Stomach (tissue), 4 donors: ENCODE measurements at regions not wholly inside any gene's neighbourhood (a gene's known extent, or its start where the extent isn't known, plus 50 kb on each side); places are given as distances from the start of the nearest gene placed in this dataset.

Experiments used
- EP300 ChIP-seq: sonication (generic); formaldehyde crosslinking; IDR thresholded peaks from one replicate; pipeline ENCODE4 v1.6.1; 2017; ENCODE audit warnings: antibody characterized with exemption
- POLR2A ChIP-seq, 4 donors: fragments of 450-650 bp; IDR thresholded peaks; one replicate each; pipeline ENCODE4 v1.6.1; 2016; ENCODE audit warnings: antibody characterized with exemption in 4 of 4, control low read depth in 2 of 4, mild to moderate bottlenecking in 1 of 4, moderate library complexity in 1 of 4
- POLR2AphosphoS5 ChIP-seq, 3 donors: sonication (generic); formaldehyde crosslinking; IDR thresholded peaks; one replicate each; pipeline ENCODE4 v1.6.1; 2016; ENCODE audit warnings: antibody characterized with exemption in 3 of 3
- TF ChIP-seq, protein P1 (sequence below), 7 experiments: fragments of 450-650 bp in 4 of 7; fragments of 200-600 bp in 3 of 7; sonication (generic) in 3 of 7; IDR thresholded peaks; one replicate each; pipeline ENCODE4 v1.5.1; 2016 to 2019; ENCODE audit warnings: antibody characterized with exemption in 7 of 7, control low read depth in 2 of 7, mild to moderate bottlenecking in 1 of 7

DNA sequence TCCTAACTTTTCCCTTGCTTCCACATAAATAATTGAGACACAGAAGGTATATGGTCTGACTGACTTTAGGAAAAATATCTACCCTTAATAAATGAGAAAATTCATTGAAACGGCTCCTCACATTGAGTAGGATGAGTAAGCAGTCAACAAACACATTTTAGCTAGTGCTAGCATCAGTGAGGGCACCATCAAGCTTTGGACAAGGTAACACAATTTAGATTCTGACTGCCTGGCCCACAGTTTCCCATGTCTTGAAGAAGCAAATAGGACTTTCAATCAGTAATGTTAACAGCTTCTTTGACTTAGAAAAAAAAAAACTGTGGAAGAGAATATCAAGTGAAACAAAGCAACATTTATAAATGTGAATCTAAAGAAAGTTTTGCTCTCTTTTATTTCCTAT is 70.1 kb upstream of the MBNL1 start:
- TF ChIP-seq, protein P1, sequence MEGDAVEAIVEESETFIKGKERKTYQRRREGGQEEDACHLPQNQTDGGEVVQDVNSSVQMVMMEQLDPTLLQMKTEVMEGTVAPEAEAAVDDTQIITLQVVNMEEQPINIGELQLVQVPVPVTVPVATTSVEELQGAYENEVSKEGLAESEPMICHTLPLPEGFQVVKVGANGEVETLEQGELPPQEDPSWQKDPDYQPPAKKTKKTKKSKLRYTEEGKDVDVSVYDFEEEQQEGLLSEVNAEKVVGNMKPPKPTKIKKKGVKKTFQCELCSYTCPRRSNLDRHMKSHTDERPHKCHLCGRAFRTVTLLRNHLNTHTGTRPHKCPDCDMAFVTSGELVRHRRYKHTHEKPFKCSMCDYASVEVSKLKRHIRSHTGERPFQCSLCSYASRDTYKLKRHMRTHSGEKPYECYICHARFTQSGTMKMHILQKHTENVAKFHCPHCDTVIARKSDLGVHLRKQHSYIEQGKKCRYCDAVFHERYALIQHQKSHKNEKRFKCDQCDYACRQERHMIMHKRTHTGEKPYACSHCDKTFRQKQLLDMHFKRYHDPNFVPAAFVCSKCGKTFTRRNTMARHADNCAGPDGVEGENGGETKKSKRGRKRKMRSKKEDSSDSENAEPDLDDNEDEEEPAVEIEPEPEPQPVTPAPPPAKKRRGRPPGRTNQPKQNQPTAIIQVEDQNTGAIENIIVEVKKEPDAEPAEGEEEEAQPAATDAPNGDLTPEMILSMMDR (IDR thresholded peaks at IDR 0.05), result no peak
- TF ChIP-seq POLR2A (IDR thresholded peaks at IDR 0.05) (no peak), POLR2AphosphoS5 (IDR thresholded peaks at IDR 0.05) (no peak), EP300 (no peak)
